OCI-LY7 (cell line): ENCODE measurements at regions not wholly inside any gene's neighbourhood (a gene's known extent, or its start where the extent isn't known, plus 50 kb on each side); places are given as distances from the start of the nearest gene placed in this dataset.

Experiments
- BruUV-seq: library from RNA; stranded (reverse); fragments of 400-500 nt; replicated peaks from 2 replicates; lab custom pipeline; 2021; lab: Mats Ljungman, UMichigan
- CTCF ChIA-PET: fragments of 300-600 bp; sonication (Branson Sonifier 250); formaldehyde crosslinking; loops from one replicate; lab custom pipeline; 2022; ENCODE audit warnings: antibody characterized with exemption; ENCODE audit not compliant: unreplicated experiment; lab: Charles Lee
- POLR2A ChIA-PET: fragments of 300-600 bp; sonication (Branson Sonifier 250); formaldehyde crosslinking; loops from one replicate; lab custom pipeline; 2022; ENCODE audit warnings: antibody characterized with exemption; lab: Charles Lee
- DNase-seq: peaks from one replicate; pipeline ENCODE4 v3.0.0-alpha.2; 2015; ENCODE audit warnings: low spot score
- H2AFZ ChIP-seq: fragments of 200-600 bp; sonication (generic), shearing (Covaris generic); 2 replicates; pipeline ENCODE4 v1.6.1; 2014; ENCODE audit warnings: mild to moderate bottlenecking, antibody characterized with exemption, low read length, moderate library complexity
- H3K27ac ChIP-seq: fragments of 200-600 bp; sonication (generic); 2 replicates; pipeline ENCODE4 v1.5.1; 2014; ENCODE audit warnings: mixed run types, low read depth, mild to moderate bottlenecking, moderate library complexity, low read length, inconsistent platforms; ENCODE audit not compliant: poor library complexity, severe bottlenecking
- H3K36me3 ChIP-seq: fragments of 200-600 bp; sonication (generic); 2 replicates; pipeline ENCODE4 v1.6.1; 2014; ENCODE audit warnings: mild to moderate bottlenecking, antibody characterized with exemption, low read length, moderate library complexity, mixed read lengths; ENCODE audit not compliant: insufficient read depth
- H3K4me1 ChIP-seq: fragments of 200-600 bp; sonication (generic); 2 replicates; pipeline ENCODE4 v1.5.1; 2014; ENCODE audit warnings: mild to moderate bottlenecking, low read length; ENCODE audit not compliant: insufficient read depth, poor library complexity, severe bottlenecking
- H3K4me2 ChIP-seq: fragments of 200-600 bp; sonication (generic); 2 replicates; pipeline ENCODE4 v1.6.1; 2014; ENCODE audit warnings: mild to moderate bottlenecking, low read length
- H3K4me3 ChIP-seq: fragments of 200-600 bp; sonication (generic); 2 replicates; pipeline ENCODE4 v1.5.1; 2014; ENCODE audit warnings: mild to moderate bottlenecking, low read depth, low read length; ENCODE audit not compliant: poor library complexity, severe bottlenecking
- H3K79me2 ChIP-seq: fragments of 200-600 bp; sonication (generic); 2 replicates; pipeline ENCODE4 v1.6.1; 2016; ENCODE audit warnings: low read depth, mild to moderate bottlenecking, low read length, moderate library complexity, mixed read lengths; ENCODE audit not compliant: insufficient read depth
- H3K9me2 ChIP-seq: fragments of 200-600 bp; sonication (generic); 2 replicates; pipeline ENCODE4 v1.6.1; 2016; ENCODE audit warnings: mild to moderate bottlenecking, low read length, mixed read lengths; ENCODE audit not compliant: insufficient read depth
- H3K9me3 ChIP-seq: fragments of 200-600 bp; sonication (generic); 2 replicates; pipeline ENCODE4 v1.6.1; 2014; ENCODE audit warnings: mild to moderate bottlenecking, mixed run types, low read length, mixed read lengths
- H4K20me1 ChIP-seq: fragments of 200-600 bp; sonication (generic); 2 replicates; pipeline ENCODE4 v1.6.1; 2014; ENCODE audit warnings: mild to moderate bottlenecking, antibody characterized with exemption, low read length, moderate library complexity, mixed read lengths; ENCODE audit not compliant: insufficient read depth
- CTCF ChIP-seq: fragments of 200-600 bp; sonication (generic); conservative IDR thresholded peaks from 2 replicates; pipeline ENCODE4 v1.5.1; 2014; ENCODE audit warnings: mild to moderate bottlenecking, antibody characterized with exemption, low read length, moderate library complexity, mixed read lengths
- EZH2phosphoT487 ChIP-seq: fragments of 200-600 bp; sonication (generic); IDR thresholded peaks from 2 replicates; pipeline ENCODE4 v1.6.1; 2018; ENCODE audit warnings: low read depth, borderline replicate concordance, mild to moderate bottlenecking, mixed run types, antibody characterized with exemption, low read length, moderate library complexity, mixed read lengths
- intact Hi-C: fragments of 100-400 bp; cut with micrococcal nuclease; formaldehyde crosslinking; loops from one replicate; pipeline ENCODE4 v1.10.0; 2022; ENCODE audit not compliant: unreplicated experiment

DNA sequence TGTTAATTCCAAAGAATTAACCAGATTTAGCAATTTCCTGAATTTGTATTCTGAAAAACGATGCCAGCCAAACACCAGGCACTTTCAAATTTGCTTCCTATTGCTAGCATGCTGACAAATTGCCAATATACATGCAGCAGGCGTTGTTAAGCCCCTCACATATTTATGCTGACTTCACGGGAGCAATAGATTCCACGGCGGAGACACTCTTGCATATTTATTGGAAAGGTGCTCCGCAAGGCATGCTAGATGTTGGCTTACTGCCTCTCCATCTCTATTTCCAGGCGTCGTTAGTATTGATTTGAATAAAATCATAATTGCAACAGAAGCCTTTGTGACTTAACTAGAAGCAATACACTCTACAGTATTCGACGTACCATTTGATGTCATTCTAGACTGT, 211.0 kb upstream of the IRX5 start:
- Histone ChIP-seq H3K4me1 (no peaks in the 10 kb centered on the region), H2AFZ (no peak overlapping the region), H4K20me1 (no peaks in the 10 kb centered on the region), H3K9me2 (no peaks in the 10 kb centered on the region), H3K9me3 (no peaks in the 10 kb centered on the region), H3K79me2 (no peaks in the 10 kb centered on the region), H3K36me3 (no peaks in the 10 kb centered on the region), H3K27ac (no peak overlapping the region), H3K4me3 (no peak overlapping the region), H3K4me2 (no peak overlapping the region)
- BruUV-seq = no TSS peak
- intact Hi-C loops = no loop called here
- no peak for TF ChIP-seq EZH2phosphoT487
- TF ChIP-seq CTCF = no peak
- CTCF ChIA-PET = no interaction called here
- DNase-seq = no peak
- POLR2A ChIA-PET = interaction anchor here (0.6 kb wide), 1 partner anchor 309 kb away, joined by 3 read pairs; no protein-coding TSS in a partner anchor

GRCh38 chr16:54718376-54718775, 212.3 kb upstream of the IRX5 start:
- no peak for DNase-seq
- Histone ChIP-seq H3K79me2 (no peaks in the 10 kb centered on the region), H3K4me3 (no peak overlapping the region), H3K9me2 (no peaks in the 10 kb centered on the region), H3K4me2 (no peak overlapping the region), H4K20me1 (no peaks in the 10 kb centered on the region), H3K4me1 (no peaks in the 10 kb centered on the region), H3K36me3 (no peaks in the 10 kb centered on the region), H3K27ac (no peak overlapping the region), H3K9me3 (no peaks in the 10 kb centered on the region), H2AFZ (no peak overlapping the region)
- ChIA-PET CTCF (no interaction called here), POLR2A (interaction anchor here (0.6 kb wide), 1 partner anchor 953 kb away, joined by 4 read pairs; no protein-coding TSS in a partner anchor)
- no TSS peak for BruUV-seq
- TF ChIP-seq EZH2phosphoT487 (no peak), CTCF (no peak)
- intact Hi-C loops = no loop called here

DNA sequence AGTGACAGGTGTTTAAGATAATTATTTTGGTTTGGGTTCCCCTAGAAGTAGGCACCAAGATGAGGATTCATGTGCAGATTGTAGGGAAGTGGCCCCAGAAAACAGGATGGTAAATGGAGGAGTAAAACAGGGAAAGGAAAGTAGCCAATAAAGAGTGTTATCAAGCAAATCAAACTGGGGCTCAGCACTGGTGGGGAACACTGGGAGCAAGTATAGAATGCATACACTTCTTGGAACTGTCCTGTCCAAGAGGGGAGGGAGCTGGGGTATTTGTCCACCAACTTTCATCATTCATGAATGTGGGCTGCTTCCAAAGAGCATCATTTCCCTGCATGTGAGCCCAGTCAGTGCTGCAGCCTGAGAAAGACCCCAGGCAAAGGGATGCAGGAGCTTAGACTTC, 215.7 kb upstream of the IRX5 start:
- no peak for DNase-seq
- H3K4me2 ChIP-seq = no peak overlapping the region
- TF ChIP-seq CTCF (no peak), EZH2phosphoT487 (no peak)
- H3K9me3 ChIP-seq = no peaks in the 10 kb centered on the region
- no peak overlapping the region for H2AFZ ChIP-seq
- intact Hi-C loops = no loop called here
- no peaks in the 10 kb centered on the region for H3K4me1 ChIP-seq
- no TSS peak for BruUV-seq
- H3K9me2 ChIP-seq = no peaks in the 10 kb centered on the region
- H3K79me2 ChIP-seq = no peaks in the 10 kb centered on the region
- no peaks in the 10 kb centered on the region for H3K36me3 ChIP-seq
- POLR2A ChIA-PET = no interaction called here
- H3K4me3 ChIP-seq = no peak overlapping the region
- H3K27ac ChIP-seq = no peak overlapping the region
- no peaks in the 10 kb centered on the region for H4K20me1 ChIP-seq
- CTCF ChIA-PET = no interaction called here
